ENCODE measurements at regions not wholly inside any gene's neighbourhood (a gene's known extent, or its start where the extent isn't known, plus 50 kb on each side); places are given as distances from the start of the nearest gene placed in this dataset.

- no peak for TF ChIP-seq AFF4 (CRISPR knock-in tag; IDR thresholded peaks at IDR 0.05; ENCODE audit: borderline replicate concordance)
- no peak for TF ChIP-seq USF1 (CRISPR knock-in tag; IDR thresholded peaks at IDR 0.05)
- TF ChIP-seq CREM (CRISPR knock-in tag; IDR thresholded peaks at IDR 0.05), result no peak
- TF ChIP-seq TCF7 (CRISPR knock-in tag; IDR thresholded peaks at IDR 0.05; ENCODE audit: low read depth), result no peak
- no peak for TF ChIP-seq TP53 (CRISPR knock-in tag; IDR thresholded peaks at IDR 0.05)
- no peak for TF ChIP-seq RELA (CRISPR knock-in tag; IDR thresholded peaks at IDR 0.05; ENCODE audit: borderline replicate concordance)
Measured at GRCh38 chr12:47356129-47356700, 276.5 kb upstream of the AMIGO2 start (continued).

GRCh38 chr12:47353508-47353907, 273.7 kb upstream of the AMIGO2 start:
- TF ChIP-seq ZBTB21 (CRISPR knock-in tag; IDR thresholded peaks at IDR 0.05; ENCODE audit: borderline replicate concordance), result no peak
- no peak for TF ChIP-seq CREM (CRISPR knock-in tag; IDR thresholded peaks at IDR 0.05)
- TF ChIP-seq ZNF396 (CRISPR knock-in tag; IDR thresholded peaks at IDR 0.05; ENCODE audit: borderline replicate concordance), result no peak
- TF ChIP-seq ESRRA (CRISPR knock-in tag; IDR thresholded peaks at IDR 0.05; ENCODE audit: borderline replicate concordance), result no peak
- no peak for TF ChIP-seq ERG (CRISPR knock-in tag; IDR thresholded peaks at IDR 0.05)
- no peak for TF ChIP-seq JUN (CRISPR knock-in tag; IDR thresholded peaks at IDR 0.05)
- no peak for TF ChIP-seq HMGXB4 (CRISPR knock-in tag; IDR thresholded peaks at IDR 0.05)
- TF ChIP-seq NR2C2 (CRISPR knock-in tag; IDR thresholded peaks at IDR 0.05), result no peak
- H3K27ac Mint-ChIP-seq, result no peak overlapping the region
- no peak overlapping the region for H3K4me3 Mint-ChIP-seq
- H3K36me3 Mint-ChIP-seq, result peaks cover 2% of the 10 kb centered on the region; the same call in 1 of the 2 replicates
- ATAC-seq (no peak), DNase-seq (ENCODE audit: low spot score) (no peak)
- H3K9me3 Mint-ChIP-seq, result peaks cover 9% of the 10 kb centered on the region
- ChIA-PET CTCF (no interaction called here), POLR2A (no interaction called here)
- no peaks in the 10 kb centered on the region for H3K27me3 Mint-ChIP-seq (ENCODE audit: low read depth)
- H3K4me1 Mint-ChIP-seq, result peaks cover 4% of the 10 kb centered on the region; the same call in 1 of the 2 replicates

GRCh38 chr12:47352067-47352466, 272.3 kb upstream of the AMIGO2 start:
- Mint-ChIP-seq H3K4me3 (no peak overlapping the region), H3K36me3 (peaks cover 2% of the 10 kb centered on the region; the same call in 1 of the 2 replicates), H3K9me3 (peaks cover 9% of the 10 kb centered on the region), H3K27me3 (ENCODE audit: low read depth) (no peaks in the 10 kb centered on the region), H3K27ac (no peak overlapping the region), H3K4me1 (peaks cover 4% of the 10 kb centered on the region; the same call in 1 of the 2 replicates)
- ChIA-PET CTCF (no interaction called here), POLR2A (no interaction called here)
- DNase-seq (ENCODE audit: low spot score) (no peak), ATAC-seq (no peak)
- no peak for TF ChIP-seq USF1 (CRISPR knock-in tag; IDR thresholded peaks at IDR 0.05)
- TF ChIP-seq STAT6 (CRISPR knock-in tag; conservative IDR thresholded peaks at IDR 0.05; ENCODE audit: low read depth), result no peak
- no peak for TF ChIP-seq AFF4 (CRISPR knock-in tag; IDR thresholded peaks at IDR 0.05; ENCODE audit: borderline replicate concordance)
- TF ChIP-seq SP1 (CRISPR knock-in tag; conservative IDR thresholded peaks at IDR 0.05), result no peak
- TF ChIP-seq ZNF138 (CRISPR knock-in tag; conservative IDR thresholded peaks at IDR 0.05), result no peak

Measured in WTC11 (cell line).